ENCODE measurements at regions not wholly inside any gene's neighbourhood (a gene's known extent, or its start where the extent isn't known, plus 50 kb on each side); places are given as distances from the start of the nearest gene placed in this dataset.

GRCh38 chr5:175765858-175766257 is 105.5 kb upstream of the CPLX2 start:
- no peak for DNase-seq

GRCh38 chr5:175766963-175767362 is 104.4 kb upstream of the CPLX2 start:
- DNase-seq = no peak

- no peak for DNase-seq
These were observed 98.4 kb upstream of the CPLX2 start for GRCh38 chr5:175772747-175773533.

- no peak for DNase-seq
These were observed 97.8 kb upstream of the CPLX2 start for GRCh38 chr5:175773534-175774070.

- DNase-seq = no peak
These were observed 96.0 kb upstream of the CPLX2 start for GRCh38 chr5:175775416-175775815.

GRCh38 chr5:175778951-175779503 is 92.4 kb upstream of the CPLX2 start:
- DNase-seq = no peak

- DNase-seq = no peak
These were observed 87.6 kb upstream of the CPLX2 start for GRCh38 chr5:175783739-175784138.

- DNase-seq = no peak
These were observed 87.1 kb upstream of the CPLX2 start for GRCh38 chr5:175784230-175784629.

GRCh38 chr5:175785681-175786080 is 85.7 kb upstream of the CPLX2 start:
- no peak for DNase-seq

- no peak for DNase-seq
These were observed 83.1 kb upstream of the CPLX2 start for GRCh38 chr5:175788155-175788787.

- DNase-seq = no peak
These were observed 81.7 kb upstream of the CPLX2 start for GRCh38 chr5:175789670-175790069.

GRCh38 chr5:175790796-175791195 is 80.6 kb upstream of the CPLX2 start:
- DNase-seq = no peak

GRCh38 chr5:175795959-175796358 is 75.4 kb upstream of the CPLX2 start:
- no peak for DNase-seq

- DNase-seq = peak; percentile 66
These were observed 74.6 kb upstream of the CPLX2 start for GRCh38 chr5:175796536-175797499.

GRCh38 chr5:175797521-175798038 is 73.8 kb upstream of the CPLX2 start:
- DNase-seq = no peak

- no peak for DNase-seq
These were observed 72.8 kb upstream of the CPLX2 start for GRCh38 chr5:175798626-175799025.

- DNase-seq = no peak
These were observed 70.7 kb upstream of the CPLX2 start for GRCh38 chr5:175800656-175801081.

GRCh38 chr5:175802361-175802760 is 69.0 kb upstream of the CPLX2 start:
- no peak for DNase-seq

- no peak for DNase-seq
These were observed 68.1 kb upstream of the CPLX2 start for GRCh38 chr5:175803254-175803653.

- DNase-seq = no peak
These were observed 67.5 kb upstream of the CPLX2 start for GRCh38 chr5:175803736-175804454.

GRCh38 chr5:175805256-175806011 is 65.9 kb upstream of the CPLX2 start:
- DNase-seq = no peak

Measured in activated CD4-positive, CD25-positive, alpha-beta regulatory T cell treated with anti-CD3 and anti-CD28 coated beads, Interleukin-2, amount 50 U/mL, for 72 hours (primary cell).